Esophagus squamous epithelium (tissue), 5 donors: ENCODE measurements at regions not wholly inside any gene's neighbourhood (a gene's known extent, or its start where the extent isn't known, plus 50 kb on each side); places are given as distances from the start of the nearest gene placed in this dataset.
"Not testable (repeated sequence)": the region's sequence is repeated elsewhere in the genome, so short reads cannot be mapped to it uniquely, and the experiment has no call there.

Source experiments
- DNase-seq: peaks from one replicate; lab custom pipeline; 2025; lab: John Stamatoyannopoulos, UW
- H3K27ac ChIP-seq, 4 donors: fragments of 200-600 bp; sonication (generic); one replicate each; pipeline ENCODE4 v1.5.1; 2016 to 2019; ENCODE audit warnings: mild to moderate bottlenecking in 1 of 4
- H3K27me3 ChIP-seq, 4 donors: fragments of 200-600 bp; sonication (generic); 1 replicate in 3 of 4; 2 replicates in 1 of 4; pipeline versions ENCODE4 v1.5.1 to v1.6.0; 2017 to 2021; ENCODE audit warnings: antibody characterized with exemption in 1 of 4
- H3K36me3 ChIP-seq, 3 donors: fragments of 200-600 bp; sonication (generic); one replicate each; pipeline ENCODE4 v1.5.1; 2016 to 2019
- H3K4me1 ChIP-seq, 3 donors: fragments of 200-600 bp; sonication (generic); one replicate each; pipeline ENCODE4 v1.5.1; 2017 to 2019
- H3K4me3 ChIP-seq, 4 donors: fragments of 200-600 bp; sonication (generic); 1 replicate in 3 of 4; 2 replicates in 1 of 4; pipeline ENCODE4 v1.5.1; 2016 to 2019; ENCODE audit warnings: mild to moderate bottlenecking in 2 of 4, moderate library complexity in 1 of 4
- H3K9me3 ChIP-seq, 3 donors: fragments of 200-600 bp; sonication (generic); one replicate each; pipeline ENCODE4 v1.5.1; 2016 to 2019
- CTCF ChIP-seq, 6 experiments: fragments of 450-650 bp in 4 of 6; fragments of 200-600 bp in 2 of 6; sonication (generic) in 2 of 6; IDR thresholded peaks; one replicate each; pipeline ENCODE4 v1.5.1; 2016 to 2019; ENCODE audit warnings: antibody characterized with exemption in 6 of 6, mild to moderate bottlenecking in 4 of 6, moderate library complexity in 4 of 6
- POLR2A ChIP-seq, 4 donors: fragments of 450-650 bp; IDR thresholded peaks; one replicate each; pipeline ENCODE4 v1.6.1; 2017; ENCODE audit warnings: antibody characterized with exemption in 4 of 4, mild to moderate bottlenecking in 4 of 4, moderate library complexity in 3 of 4
- WGBS, 2 donors: methylation state at CpG; one replicate each; pipeline ENCODE4 v1.1.5; 2018; 5-methylcytosine and 5-hydroxymethylcytosine counted together
- intact Hi-C: fragments of 100-400 bp; cut with DNase I; formaldehyde crosslinking; loops from one replicate; pipeline ENCODE4 v1.15.0; 2022
- donor health status: DM: yes; HTN: yes; CAD: no.

- Histone ChIP-seq H3K36me3 (no peaks in the 10 kb centered on the region), H3K27me3 (no peaks in the 10 kb centered on the region), H3K4me1 (no peaks in the 10 kb centered on the region), H3K9me3 (no peaks in the 10 kb centered on the region), H3K4me3 (no peak overlapping the region), H3K27ac (no peak overlapping the region)
- intact Hi-C loops: no loop called here
- TF ChIP-seq POLR2A (IDR thresholded peaks at IDR 0.05) (no peak), CTCF (IDR thresholded peaks at IDR 0.05) (no peak)
- no peak for DNase-seq
- 79 to 87% methylated on average over 8 to 11 of the region's 13 CpGs for whole genome bisulfite sequencing, 2 donors
Measured at GRCh38 chr2:59174536-59175243, 933.6 kb upstream of the FANCL start.

- intact Hi-C loops: no loop called here
- H3K4me3 ChIP-seq: no peak overlapping the region
- no peaks in the 10 kb centered on the region for H3K9me3 ChIP-seq
- TF ChIP-seq CTCF (IDR thresholded peaks at IDR 0.05) (no peak), POLR2A (IDR thresholded peaks at IDR 0.05) (no peak)
- no peaks in the 10 kb centered on the region for H3K36me3 ChIP-seq
- 90 to 92% methylated on average over 8 of the region's 8 CpGs for WGBS, 2 donors
- no peaks in the 10 kb centered on the region for H3K27me3 ChIP-seq
- no peak overlapping the region for H3K27ac ChIP-seq
- DNase-seq: no peak
- no peaks in the 10 kb centered on the region for H3K4me1 ChIP-seq
Measured at GRCh38 chr2:59173325-59173724, 932.2 kb upstream of the FANCL start.

- H3K4me1 ChIP-seq: no peaks in the 10 kb centered on the region
- H3K9me3 ChIP-seq: no peaks in the 10 kb centered on the region
- H3K27me3 ChIP-seq: no peaks in the 10 kb centered on the region
- DNase-seq: no peak
- no peak for TF ChIP-seq POLR2A (IDR thresholded peaks at IDR 0.05)
- no peak for TF ChIP-seq CTCF (IDR thresholded peaks at IDR 0.05)
- no peaks in the 10 kb centered on the region for H3K36me3 ChIP-seq
- intact Hi-C loops: no loop called here
- H3K4me3 ChIP-seq: no peak overlapping the region
- no peak overlapping the region for H3K27ac ChIP-seq
Measured at GRCh38 chr2:59171019-59171418, 929.9 kb upstream of the FANCL start.

GRCh38 chr2:59168766-59169165, 927.6 kb upstream of the FANCL start:
- no peak for TF ChIP-seq CTCF (IDR thresholded peaks at IDR 0.05)
- TF ChIP-seq POLR2A (IDR thresholded peaks at IDR 0.05): no peak
- 63 to 65% methylated on average over 4 of the region's 4 CpGs for WGBS, 2 donors
- H3K36me3 ChIP-seq: no peaks in the 10 kb centered on the region
- H3K4me3 ChIP-seq: no peak overlapping the region
- no peak for DNase-seq
- no peaks in the 10 kb centered on the region for H3K4me1 ChIP-seq
- no peak overlapping the region for H3K27ac ChIP-seq
- intact Hi-C loops: no loop called here
- H3K27me3 ChIP-seq: no peaks in the 10 kb centered on the region
- H3K9me3 ChIP-seq: no peaks in the 10 kb centered on the region

GRCh38 chr2:59167514-59167913, 926.4 kb upstream of the FANCL start:
- H3K36me3 ChIP-seq: no peaks in the 10 kb centered on the region
- intact Hi-C loops: no loop called here
- no peak overlapping the region for H3K4me3 ChIP-seq
- no peak for DNase-seq
- no peak for TF ChIP-seq POLR2A (IDR thresholded peaks at IDR 0.05)
- no peak for TF ChIP-seq CTCF (IDR thresholded peaks at IDR 0.05)
- no peak overlapping the region for H3K27ac ChIP-seq
- no peaks in the 10 kb centered on the region for H3K27me3 ChIP-seq
- no peaks in the 10 kb centered on the region for H3K4me1 ChIP-seq
- no peaks in the 10 kb centered on the region for H3K9me3 ChIP-seq
- 39 to 66% methylated on average over 2 of the region's 2 CpGs for WGBS, 2 donors

GRCh38 chr2:59157908-59158307, 916.8 kb upstream of the FANCL start:
- H3K36me3 ChIP-seq, H3K4me3 ChIP-seq, intact Hi-C loops, H3K9me3 ChIP-seq, DNase-seq, H3K4me1 ChIP-seq, H3K27me3 ChIP-seq, H3K27ac ChIP-seq: not testable (repeated sequence)
- 61 to 75% methylated on average over 1 of the region's 1 CpG for WGBS, 2 donors
